ENCODE measurements at regions not wholly inside any gene's neighbourhood (a gene's known extent, or its start where the extent isn't known, plus 50 kb on each side); places are given as distances from the start of the nearest gene placed in this dataset.

- TF ChIP-seq, protein P1, sequence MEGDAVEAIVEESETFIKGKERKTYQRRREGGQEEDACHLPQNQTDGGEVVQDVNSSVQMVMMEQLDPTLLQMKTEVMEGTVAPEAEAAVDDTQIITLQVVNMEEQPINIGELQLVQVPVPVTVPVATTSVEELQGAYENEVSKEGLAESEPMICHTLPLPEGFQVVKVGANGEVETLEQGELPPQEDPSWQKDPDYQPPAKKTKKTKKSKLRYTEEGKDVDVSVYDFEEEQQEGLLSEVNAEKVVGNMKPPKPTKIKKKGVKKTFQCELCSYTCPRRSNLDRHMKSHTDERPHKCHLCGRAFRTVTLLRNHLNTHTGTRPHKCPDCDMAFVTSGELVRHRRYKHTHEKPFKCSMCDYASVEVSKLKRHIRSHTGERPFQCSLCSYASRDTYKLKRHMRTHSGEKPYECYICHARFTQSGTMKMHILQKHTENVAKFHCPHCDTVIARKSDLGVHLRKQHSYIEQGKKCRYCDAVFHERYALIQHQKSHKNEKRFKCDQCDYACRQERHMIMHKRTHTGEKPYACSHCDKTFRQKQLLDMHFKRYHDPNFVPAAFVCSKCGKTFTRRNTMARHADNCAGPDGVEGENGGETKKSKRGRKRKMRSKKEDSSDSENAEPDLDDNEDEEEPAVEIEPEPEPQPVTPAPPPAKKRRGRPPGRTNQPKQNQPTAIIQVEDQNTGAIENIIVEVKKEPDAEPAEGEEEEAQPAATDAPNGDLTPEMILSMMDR (IDR thresholded peaks at IDR 0.05): no peak
- TF ChIP-seq POLR2A (IDR thresholded peaks at IDR 0.05) (no peak), POLR2AphosphoS5 (IDR thresholded peaks at IDR 0.05) (no peak)
Measured at GRCh38 chr4:60117726-60118323, 1082.3 kb upstream of the ADGRL3 start.

Measured in sigmoid colon (tissue), 4 donors.